ENCODE measurements at regions not wholly inside any gene's neighbourhood (a gene's known extent, or its start where the extent isn't known, plus 50 kb on each side); places are given as distances from the start of the nearest gene placed in this dataset.

DNA sequence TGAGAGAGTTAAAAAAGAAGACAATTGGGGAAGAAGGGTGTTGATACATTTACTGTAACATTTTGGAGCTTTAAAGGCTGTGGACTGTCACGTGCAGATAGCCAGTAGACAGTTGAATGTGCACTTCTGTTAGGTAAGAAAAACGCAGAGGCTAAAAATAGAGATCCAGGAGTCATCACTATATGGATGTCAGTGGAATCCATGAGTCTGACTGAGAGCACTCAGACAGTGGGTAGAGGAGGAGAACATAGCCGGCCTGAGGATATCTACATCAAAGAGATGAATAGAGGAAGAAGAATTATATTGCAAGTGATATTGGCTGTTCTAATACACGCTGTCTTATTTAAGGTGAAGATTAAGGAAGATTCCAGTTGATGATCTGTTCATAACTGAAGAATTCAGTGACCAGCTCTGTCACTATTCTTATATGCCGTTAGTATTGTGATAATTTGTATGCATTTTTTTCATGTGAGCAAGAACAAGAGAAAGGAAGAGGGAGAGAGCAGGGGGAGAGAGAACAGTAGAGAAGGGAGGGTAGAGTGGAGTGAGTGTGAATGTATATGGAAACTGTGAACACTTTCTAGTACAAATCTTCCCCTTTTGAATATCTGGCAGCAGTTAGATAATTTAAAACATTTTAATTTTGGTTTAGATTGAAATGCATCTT lies 344.8 kb downstream of the CHRM3 start:
- no peak for DNase-seq (ENCODE audit: low read depth)

DNA sequence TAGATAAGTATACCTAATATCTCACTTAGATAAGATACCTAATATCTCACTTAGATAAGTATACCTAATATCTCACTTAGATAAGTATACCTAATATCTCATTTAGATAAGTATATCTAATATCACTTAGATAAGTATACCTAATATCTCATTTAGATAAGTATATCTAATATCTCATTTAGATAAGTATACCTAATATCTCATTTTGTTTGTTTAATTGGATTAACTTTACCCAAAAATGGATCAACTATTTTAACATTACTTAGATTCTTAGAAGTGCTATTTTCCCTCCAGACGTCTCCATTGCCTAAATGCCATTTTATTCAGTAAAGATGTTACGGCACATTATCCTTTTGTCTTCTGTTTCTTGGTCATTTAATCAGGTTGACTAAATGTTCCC lies 346.4 kb downstream of the CHRM3 start:
- no peak for DNase-seq (ENCODE audit: low read depth)

DNA sequence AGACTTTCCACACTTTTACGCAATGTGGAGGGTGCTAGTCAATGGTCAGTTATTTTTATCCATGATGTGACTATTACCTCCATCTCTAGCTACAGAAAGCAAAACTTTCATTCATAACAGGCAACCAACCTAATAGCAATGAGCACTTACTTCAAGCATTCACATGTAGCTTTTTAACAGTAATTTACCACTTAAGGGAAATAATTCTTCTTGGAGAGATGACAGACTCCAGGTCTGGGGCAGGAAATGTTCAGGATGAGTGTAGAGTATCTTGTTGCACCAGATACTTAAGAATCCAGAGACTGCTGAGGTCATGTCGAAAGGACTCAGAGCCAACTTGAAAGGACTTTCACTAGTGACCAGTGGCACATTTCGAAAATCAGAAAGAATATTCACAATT lies 347.6 kb downstream of the CHRM3 start:
- DNase-seq (ENCODE audit: low read depth): no peak

DNA sequence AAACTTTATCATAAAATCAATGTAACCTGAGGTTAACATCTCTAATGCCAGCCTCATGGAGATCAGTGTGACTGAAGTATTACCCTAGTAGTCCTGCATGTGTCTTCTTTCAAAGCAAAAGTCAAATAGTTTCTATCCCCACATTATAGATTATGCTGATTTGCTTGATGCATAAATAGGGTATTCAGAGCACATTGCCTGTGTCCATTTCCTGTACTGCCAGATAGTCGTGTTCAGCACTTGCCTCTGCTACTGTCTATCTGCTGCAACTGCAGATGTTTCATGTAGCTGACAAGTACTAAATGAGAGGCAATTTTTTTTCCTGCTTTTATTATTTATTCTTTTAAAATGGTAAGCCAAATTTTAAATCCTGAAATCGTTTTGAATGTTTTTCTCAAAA lies 348.7 kb downstream of the CHRM3 start:
- no peak for DNase-seq (ENCODE audit: low read depth)

DNA sequence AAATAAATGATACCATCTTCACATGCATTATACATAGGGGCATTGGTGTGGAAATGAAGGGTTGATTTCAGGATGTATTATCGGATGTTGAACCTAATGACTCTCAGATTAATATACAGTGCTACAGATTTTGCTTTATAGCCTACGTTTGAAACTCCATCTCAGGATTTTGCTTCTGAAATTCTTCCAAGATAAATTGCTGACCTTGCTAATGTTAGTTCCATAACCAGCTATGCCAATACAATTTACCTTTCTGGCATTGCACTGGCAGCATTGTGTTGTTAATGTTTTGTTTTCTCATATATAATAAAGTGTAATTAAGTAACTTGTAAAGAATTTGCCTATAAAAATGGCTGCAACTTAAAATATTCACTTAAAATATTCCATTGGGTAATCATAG lies 350.1 kb downstream of the CHRM3 start:
- DNase-seq (ENCODE audit: low read depth): no peak

DNA sequence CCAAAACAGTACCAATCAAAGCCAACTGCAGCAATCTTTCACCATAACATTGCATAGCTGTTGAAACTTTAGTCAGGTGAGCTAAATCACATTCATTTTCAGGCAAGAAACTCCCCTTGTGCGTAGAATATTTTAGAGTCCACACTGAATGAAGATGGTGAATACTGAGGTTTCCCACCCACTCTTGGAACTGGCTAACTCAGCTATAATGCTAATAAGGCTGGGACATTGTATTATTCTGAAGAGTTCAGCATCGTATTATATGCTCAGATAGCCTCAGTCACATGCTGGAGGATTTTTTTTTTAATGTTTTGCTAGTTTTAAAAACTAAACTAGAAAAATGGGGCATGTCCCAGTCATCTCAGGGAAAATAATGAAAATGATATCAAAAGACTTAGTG lies 352.3 kb upstream of the FMN2 start:
- no peak for DNase-seq (ENCODE audit: low read depth)

DNA sequence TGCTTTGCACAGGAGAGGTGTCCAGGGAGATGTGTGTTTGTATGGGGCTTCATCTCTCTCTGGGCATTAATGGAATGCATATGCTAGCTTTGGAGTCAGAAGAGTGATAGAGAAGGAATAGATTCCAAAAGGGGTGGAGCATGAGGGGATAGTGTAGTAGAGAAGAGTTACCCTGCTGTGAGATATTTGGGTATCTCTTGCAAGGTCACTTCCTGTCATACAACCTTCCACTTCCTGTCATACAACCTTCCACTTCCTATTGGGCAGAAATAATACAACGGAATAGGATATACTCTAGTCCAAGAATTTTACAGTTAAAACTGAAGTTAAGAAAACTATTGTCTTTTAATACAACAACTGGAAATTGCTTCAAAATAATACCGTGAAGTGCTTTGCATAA lies 351.8 kb upstream of the FMN2 start:
- DNase-seq (ENCODE audit: low read depth): no peak

DNA sequence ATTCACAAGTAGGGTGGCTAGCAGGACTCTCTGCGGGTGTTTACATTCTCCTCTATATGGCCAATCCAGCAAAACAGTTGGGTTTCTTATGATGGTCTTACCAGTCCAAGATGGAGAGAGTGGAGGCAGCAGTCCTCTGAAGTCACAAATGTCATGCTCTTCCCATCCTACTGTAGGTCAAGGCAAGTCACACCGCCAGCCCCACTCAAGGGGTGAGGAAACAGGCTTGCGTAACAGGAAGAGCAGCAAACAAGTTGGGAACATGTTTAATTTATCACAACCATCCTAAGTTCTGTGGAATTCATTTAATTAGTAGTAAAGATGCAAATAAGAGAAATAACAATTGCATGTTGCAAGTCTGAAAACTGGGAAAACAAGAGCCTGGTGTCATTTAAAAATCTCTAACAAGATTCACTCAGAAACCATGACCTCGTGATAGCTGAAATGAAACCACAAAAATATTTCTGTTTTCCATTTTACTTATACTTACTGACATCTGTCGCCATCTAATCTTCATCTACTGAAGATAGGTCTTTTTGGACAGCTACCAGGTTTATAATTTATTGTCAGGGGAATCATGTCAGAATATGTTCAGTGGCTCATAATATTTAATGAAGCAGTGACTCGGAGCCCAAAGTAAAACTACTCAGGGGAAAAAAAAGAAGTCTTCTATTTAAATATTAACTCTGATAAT lies 349.1 kb upstream of the FMN2 start:
- DNase-seq (ENCODE audit: low read depth): no peak

DNA sequence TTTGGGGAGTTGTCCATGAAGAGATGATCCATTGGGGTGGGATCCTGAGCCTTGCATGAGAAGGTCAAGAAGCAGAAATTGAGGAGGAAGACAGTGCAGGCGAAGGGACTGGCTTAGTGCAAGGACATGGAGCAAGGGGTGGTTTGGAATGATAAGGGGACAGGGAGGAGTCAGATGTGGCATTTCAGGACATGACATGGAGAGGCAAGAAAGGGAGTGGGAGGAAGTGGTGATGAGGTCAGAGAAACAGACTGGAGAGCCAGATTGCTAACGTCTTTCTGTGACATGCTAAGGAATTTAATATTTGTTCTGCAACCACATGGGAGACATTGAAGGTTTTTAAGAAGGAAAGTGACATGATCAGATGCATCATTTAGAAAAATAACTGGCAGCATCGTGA lies 346.8 kb upstream of the FMN2 start:
- DNase-seq (ENCODE audit: low read depth): no peak

DNA sequence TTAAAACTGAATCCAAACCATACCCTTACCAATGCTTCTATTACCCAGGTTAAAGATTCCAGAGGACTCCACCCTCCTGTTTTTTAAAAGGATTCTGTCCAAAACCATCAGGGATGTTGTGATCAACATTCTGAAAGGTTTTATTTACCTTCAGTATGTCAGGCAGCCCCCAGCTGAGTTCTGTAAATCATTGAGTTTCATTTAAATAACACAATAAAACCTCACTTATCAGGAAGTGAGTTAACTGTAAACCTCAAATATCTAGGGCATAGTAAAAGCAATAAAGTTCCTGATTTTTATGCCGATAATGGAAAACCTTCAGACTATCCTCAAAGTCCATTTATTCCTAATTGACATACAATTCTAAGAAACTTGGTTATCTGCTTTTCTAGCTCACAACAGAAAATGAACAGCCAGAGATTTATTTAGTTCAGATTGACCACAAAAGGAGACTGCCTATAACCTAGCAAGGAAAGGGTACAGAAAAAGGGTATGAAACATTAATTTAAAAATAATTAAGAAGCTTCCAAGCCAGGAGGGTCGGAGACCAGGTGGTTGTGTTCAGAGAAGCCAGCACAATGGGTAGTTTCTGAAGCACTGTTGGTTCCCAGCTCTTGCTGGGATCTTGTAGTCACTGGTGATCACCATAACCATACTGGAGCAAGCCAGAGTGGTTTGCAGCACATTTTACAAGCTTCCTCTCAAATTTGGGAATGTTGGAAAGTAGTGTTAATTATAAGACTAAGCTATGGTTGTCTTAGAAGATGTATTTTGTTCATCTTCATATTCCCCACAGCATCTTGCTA lies 336.4 kb upstream of the FMN2 start:
- DNase-seq (ENCODE audit: low read depth): no peak

- no peak for DNase-seq (ENCODE audit: low read depth)
Measured at GRCh38 chr1:239757716-239758115, 334.0 kb upstream of the FMN2 start.

GRCh38 chr1:239758756-239759155 lies 332.9 kb upstream of the FMN2 start:
- DNase-seq (ENCODE audit: low read depth): no peak

- no peak for DNase-seq (ENCODE audit: low read depth)
Measured at GRCh38 chr1:239761509-239761908, 330.2 kb upstream of the FMN2 start.

GRCh38 chr1:239763850-239764249 lies 327.8 kb upstream of the FMN2 start:
- DNase-seq (ENCODE audit: low read depth): no peak

GRCh38 chr1:239764546-239764945 lies 327.1 kb upstream of the FMN2 start:
- no peak for DNase-seq (ENCODE audit: low read depth)

DNA sequence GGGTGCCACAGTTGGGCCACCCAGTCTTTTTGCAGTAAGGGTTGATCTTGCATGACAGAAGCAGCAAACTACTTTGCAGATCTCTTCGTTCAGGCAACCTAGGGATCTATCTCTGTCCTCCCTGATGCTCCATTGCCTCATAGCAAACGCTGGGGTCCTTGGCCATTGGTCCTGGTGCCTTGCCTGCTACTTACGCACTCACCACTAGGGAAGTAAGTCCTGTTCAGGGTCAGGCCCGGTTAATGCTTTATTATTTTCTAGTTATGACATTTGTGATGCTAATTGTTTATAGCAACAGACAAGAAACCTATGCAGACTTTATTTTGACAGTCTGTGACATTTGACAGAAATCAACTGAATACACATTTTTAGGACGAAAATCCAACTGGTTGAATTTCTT lies 326.5 kb upstream of the FMN2 start:
- DNase-seq (ENCODE audit: low read depth): no peak

DNA sequence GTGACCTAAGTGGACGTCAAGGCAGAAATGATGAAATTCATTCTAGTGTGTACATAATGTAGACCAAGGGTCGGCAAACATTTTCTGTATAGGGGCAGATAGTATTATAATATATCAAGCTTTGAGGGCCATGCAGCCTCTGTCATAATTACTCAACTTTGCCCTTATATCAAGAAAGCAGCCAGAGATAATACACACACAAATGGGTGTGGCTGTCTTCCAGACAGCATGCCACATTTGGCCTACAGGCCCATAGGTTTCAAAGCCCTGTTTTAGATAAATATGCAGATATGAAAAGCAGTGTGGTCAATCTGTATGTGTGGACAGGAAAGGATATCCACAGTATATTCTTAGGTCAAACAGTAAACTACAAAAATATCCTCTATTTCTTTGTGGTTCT lies 320.1 kb upstream of the FMN2 start:
- no peak for DNase-seq (ENCODE audit: low read depth)

DNA sequence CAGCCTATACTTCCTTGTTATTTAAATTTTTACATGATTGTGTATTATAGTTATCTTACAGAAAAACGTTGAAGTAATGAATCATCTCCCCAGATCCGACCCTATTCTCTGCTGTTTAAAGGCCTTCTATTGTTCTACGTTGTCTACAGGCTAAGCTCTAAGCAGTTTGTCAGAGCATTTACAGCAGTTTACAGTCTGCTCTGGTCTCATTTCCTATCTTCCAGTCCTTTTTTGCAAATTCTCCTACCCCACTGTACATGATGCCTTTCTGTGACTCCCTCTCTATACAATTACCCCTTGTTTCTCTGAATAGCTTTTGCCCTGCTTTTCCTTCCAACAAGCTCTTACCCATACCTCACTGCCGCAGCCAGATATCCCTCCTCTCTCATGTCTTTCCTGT lies 319.2 kb upstream of the FMN2 start:
- DNase-seq (ENCODE audit: low read depth): peak; percentile 16

- DNase-seq (ENCODE audit: low read depth): no peak
Measured at GRCh38 chr1:239775466-239775865, 316.2 kb upstream of the FMN2 start.

DNA sequence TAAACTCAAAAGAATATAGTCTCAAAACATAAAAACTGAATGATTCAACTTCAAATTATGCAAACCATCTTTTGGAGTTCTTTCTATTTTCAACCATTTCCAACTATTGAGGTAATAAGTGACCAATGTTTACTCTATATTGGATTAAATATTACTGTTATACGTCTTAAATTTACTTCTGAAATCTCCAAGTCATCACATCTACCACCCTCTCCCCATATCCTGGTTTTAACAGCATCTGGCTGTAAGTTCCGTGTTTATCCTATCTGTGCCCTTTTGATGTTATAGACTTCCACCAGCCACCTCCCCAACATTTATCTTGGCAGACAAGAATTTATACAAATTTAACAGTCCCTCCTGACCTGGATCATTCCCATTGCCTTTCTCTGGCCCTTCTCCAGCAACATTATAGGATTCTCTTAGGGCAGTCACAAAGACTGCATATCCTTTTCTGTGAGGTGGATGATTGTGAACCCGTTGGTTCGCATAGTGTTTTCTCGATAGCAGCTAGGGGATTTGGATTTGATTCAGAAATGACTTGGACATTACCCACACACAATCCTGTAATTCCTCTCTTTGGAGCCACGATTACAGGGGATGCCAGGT lies 313.4 kb upstream of the FMN2 start:
- no peak for DNase-seq (ENCODE audit: low read depth)

- no peak for DNase-seq (ENCODE audit: low read depth)
Measured at GRCh38 chr1:239779962-239780361, 311.7 kb upstream of the FMN2 start.

DNA sequence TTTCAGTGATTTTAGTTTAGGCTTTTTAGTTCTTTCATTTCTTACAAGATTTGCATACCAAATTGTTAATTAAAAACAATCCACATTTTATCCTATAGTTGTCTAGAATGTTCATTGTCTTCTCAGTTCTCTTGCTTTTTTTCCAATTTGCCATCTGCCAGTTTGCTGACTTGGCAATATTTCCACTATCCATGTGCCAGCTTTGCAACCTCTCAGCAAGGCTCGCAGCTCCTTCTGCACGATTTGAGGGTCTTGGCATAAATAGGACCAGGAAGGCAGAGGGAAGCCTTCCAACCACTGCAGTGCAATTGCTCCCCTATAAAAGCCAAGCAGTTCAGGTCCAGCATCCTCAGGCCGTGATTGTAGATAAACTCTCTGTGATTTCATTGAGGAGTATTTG lies 306.8 kb upstream of the FMN2 start:
- no peak for DNase-seq (ENCODE audit: low read depth)

- no peak for DNase-seq (ENCODE audit: low read depth)
Measured at GRCh38 chr1:239785576-239785975, 306.1 kb upstream of the FMN2 start.

All from RPMI7951 (cell line).